GM12864 (cell line): ENCODE measurements at regions not wholly inside any gene's neighbourhood (a gene's known extent, or its start where the extent isn't known, plus 50 kb on each side); places are given as distances from the start of the nearest gene placed in this dataset.

ENCODE experiments used
- DNase-seq: peaks from one replicate; pipeline ENCODE4 v3.0.0-alpha.2; 2011; ENCODE audit warnings: low read depth
- H3K4me3 ChIP-seq: 2 replicates; pipeline ENCODE4 v1.5.1; 2011; ENCODE audit warnings: mild to moderate bottlenecking, low read depth, low read length, control low read depth
- CTCF ChIP-seq: IDR thresholded peaks from 2 replicates; pipeline ENCODE4 v1.5.1; 2011; ENCODE audit warnings: low read depth, mild to moderate bottlenecking, moderate library complexity, low read length, control low read depth, inconsistent platforms; ENCODE audit errors: missing control alignments

GRCh38 chr20:52833901-52834300, 138.3 kb upstream of the TSHZ2 start:
- no peak for DNase-seq
- H3K4me3 ChIP-seq: no peak overlapping the region
- TF ChIP-seq CTCF: no peak

- DNase-seq: no peak
- H3K4me3 ChIP-seq: no peak overlapping the region
- TF ChIP-seq CTCF: no peak
These were observed 139.9 kb upstream of the TSHZ2 start for GRCh38 chr20:52832151-52832774.

- no peak for DNase-seq
- no peak for TF ChIP-seq CTCF
- H3K4me3 ChIP-seq: no peak overlapping the region
These were observed 141.6 kb upstream of the TSHZ2 start for GRCh38 chr20:52830598-52830997.

GRCh38 chr20:52829111-52829510, 143.0 kb upstream of the TSHZ2 start:
- no peak overlapping the region for H3K4me3 ChIP-seq
- no peak for DNase-seq
- TF ChIP-seq CTCF: no peak

- DNase-seq: no peak
- H3K4me3 ChIP-seq: no peak overlapping the region
- TF ChIP-seq CTCF: no peak
These were observed 144.0 kb upstream of the TSHZ2 start for GRCh38 chr20:52828199-52828598.

- H3K4me3 ChIP-seq: no peak overlapping the region
- no peak for DNase-seq
- no peak for TF ChIP-seq CTCF
These were observed 145.4 kb upstream of the TSHZ2 start for GRCh38 chr20:52826722-52827121.

- no peak for TF ChIP-seq CTCF
- no peak for DNase-seq
- H3K4me3 ChIP-seq: no peak overlapping the region
These were observed 145.8 kb upstream of the TSHZ2 start for GRCh38 chr20:52826321-52826720.
